Stomach smooth muscle (tissue), 2 donors: ENCODE measurements at regions not wholly inside any gene's neighbourhood (a gene's known extent, or its start where the extent isn't known, plus 50 kb on each side); places are given as distances from the start of the nearest gene placed in this dataset.

ENCODE experiments used
- H3K27ac ChIP-seq: one replicate; pipeline ENCODE4 v1.7.0; 2013; ENCODE audit warnings: mild to moderate bottlenecking, low read length, inconsistent platforms
- H3K27me3 ChIP-seq, 2 donors: one replicate each; pipeline ENCODE4 v1.7.0; 2013; ENCODE audit warnings: low read length in 2 of 2; ENCODE audit not compliant: insufficient read depth in 2 of 2, control insufficient read depth in 1 of 2
- H3K36me3 ChIP-seq, 2 donors: one replicate each; pipeline ENCODE4 v1.7.0; 2013; ENCODE audit warnings: low read length in 2 of 2; ENCODE audit not compliant: control insufficient read depth in 2 of 2, insufficient read depth in 2 of 2
- H3K4me1 ChIP-seq: one replicate; pipeline ENCODE4 v1.7.0; 2013; ENCODE audit warnings: low read length; ENCODE audit not compliant: control insufficient read depth, insufficient read depth
- H3K4me3 ChIP-seq, 2 donors: one replicate each; pipeline ENCODE4 v1.7.0; 2013; ENCODE audit warnings: low read length in 2 of 2
- H3K9ac ChIP-seq, 2 donors: one replicate each; pipeline ENCODE4 v1.7.0; 2013; ENCODE audit warnings: low read length in 2 of 2, mild to moderate bottlenecking in 1 of 2
- H3K9me3 ChIP-seq, 2 donors: one replicate each; pipeline ENCODE4 v1.7.0; 2013; ENCODE audit warnings: low read length in 2 of 2; ENCODE audit not compliant: control insufficient read depth in 2 of 2
- donor health status: healthy.
- donor health status: Pancreatic carcinoma.

DNA sequence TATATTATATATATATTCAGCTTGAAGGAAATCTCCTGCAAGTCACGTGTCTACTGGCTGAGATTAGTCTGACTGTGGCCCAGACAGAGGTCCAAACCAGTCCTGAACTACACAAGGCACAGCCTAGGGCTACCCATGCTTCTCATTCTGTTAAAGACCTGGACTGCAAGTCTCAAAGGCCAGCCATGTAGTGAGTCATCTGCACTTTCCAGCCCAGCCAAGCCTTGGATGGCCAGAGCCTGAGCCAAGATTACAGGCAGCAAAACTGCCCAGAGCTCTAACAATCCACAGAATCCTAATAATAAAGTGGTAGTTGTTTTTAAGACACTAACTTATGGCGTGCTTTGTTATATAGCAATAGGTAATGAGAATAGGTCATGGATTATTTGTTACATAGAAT, 259.6 kb downstream of the SS18 start:
- no peaks in the 10 kb centered on the region for H3K27me3 ChIP-seq
- H3K36me3 ChIP-seq = no peaks in the 10 kb centered on the region
- no peak overlapping the region for H3K9ac ChIP-seq
- H3K4me1 ChIP-seq = peaks cover 2% of the 10 kb centered on the region
- H3K9me3 ChIP-seq = no peaks in the 10 kb centered on the region
- H3K4me3 ChIP-seq = no peak overlapping the region
- H3K27ac ChIP-seq = no peak overlapping the region

- H3K9ac ChIP-seq = no peak overlapping the region
- H3K4me3 ChIP-seq = no peak overlapping the region
- H3K9me3 ChIP-seq = peaks cover 6% of the 10 kb centered on the region in 2 donors
- no peaks in the 10 kb centered on the region for H3K36me3 ChIP-seq
- H3K4me1 ChIP-seq = peaks cover 2% of the 10 kb centered on the region
- peaks cover 0 to 2% of the 10 kb centered on the region in 2 donors for H3K27me3 ChIP-seq
- H3K27ac ChIP-seq = no peak overlapping the region
These were observed 262.4 kb downstream of the SS18 start for GRCh38 chr18:25827961-25828561.

DNA sequence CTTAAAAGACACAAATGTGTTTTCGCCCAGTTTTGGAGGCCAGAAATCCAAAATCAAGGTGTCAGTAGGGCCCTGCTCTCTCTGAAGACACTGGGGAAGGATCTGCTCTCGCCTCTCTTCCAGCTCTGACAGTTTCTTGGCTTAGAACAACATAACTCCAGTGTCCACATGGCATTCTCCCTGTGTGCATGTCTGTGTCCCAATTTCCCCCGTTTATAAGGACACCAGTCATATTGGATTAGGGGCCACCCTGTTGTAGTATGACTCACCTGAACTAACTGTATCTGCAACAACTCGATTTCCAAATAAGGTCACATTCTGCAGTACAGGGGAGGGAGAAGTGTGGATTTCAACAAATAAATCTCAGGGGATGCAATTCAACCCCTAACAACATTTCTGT, 263.2 kb downstream of the SS18 start:
- Histone ChIP-seq H3K27ac (no peak overlapping the region), H3K9ac (no peak overlapping the region), H3K9me3 (peaks cover 6% of the 10 kb centered on the region in 2 donors), H3K27me3 (peaks cover 0 to 2% of the 10 kb centered on the region in 2 donors), H3K4me1 (peaks cover 2% of the 10 kb centered on the region), H3K36me3 (no peaks in the 10 kb centered on the region), H3K4me3 (no peak overlapping the region)

GRCh38 chr18:25826823-25827222, 263.6 kb downstream of the SS18 start:
- no peaks in the 10 kb centered on the region for H3K36me3 ChIP-seq
- peaks cover 0 to 2% of the 10 kb centered on the region in 2 donors for H3K27me3 ChIP-seq
- H3K4me1 ChIP-seq = peaks cover 2% of the 10 kb centered on the region
- H3K4me3 ChIP-seq = no peak overlapping the region
- H3K27ac ChIP-seq = no peak overlapping the region
- peaks cover 6% of the 10 kb centered on the region in 2 donors for H3K9me3 ChIP-seq
- no peak overlapping the region for H3K9ac ChIP-seq

- Histone ChIP-seq H3K27ac (no peak overlapping the region), H3K9me3 (peaks cover 6% of the 10 kb centered on the region in 2 donors), H3K4me3 (no peak overlapping the region), H3K36me3 (no peaks in the 10 kb centered on the region), H3K27me3 (peaks cover under 1 to 2% of the 10 kb centered on the region in 2 donors), H3K4me1 (peaks cover 2% of the 10 kb centered on the region), H3K9ac (no peak overlapping the region)
These were observed 264.2 kb downstream of the SS18 start for GRCh38 chr18:25825979-25826776.

DNA sequence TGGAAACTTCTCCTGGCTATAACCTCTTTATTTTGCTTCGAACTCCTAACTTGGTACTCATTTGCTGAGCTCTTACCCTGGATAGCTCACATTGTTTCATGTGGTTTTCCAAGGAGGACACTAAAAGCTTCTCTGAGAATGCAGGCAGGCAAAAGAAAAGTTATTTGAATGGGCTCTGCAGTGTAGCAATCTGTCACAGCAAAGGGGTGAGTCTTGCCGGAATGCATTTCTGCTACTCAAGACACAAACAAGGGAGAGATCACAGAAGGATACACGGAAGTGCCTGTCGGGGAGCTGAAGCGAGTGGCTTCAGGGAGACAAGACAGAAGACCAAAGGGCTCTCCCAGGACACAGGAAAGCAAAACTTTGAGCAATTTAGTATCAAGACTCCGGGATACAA, 265.4 kb downstream of the SS18 start:
- peaks cover 6% of the 10 kb centered on the region in 2 donors for H3K9me3 ChIP-seq
- no peak overlapping the region for H3K4me3 ChIP-seq
- no peak overlapping the region for H3K9ac ChIP-seq

DNA sequence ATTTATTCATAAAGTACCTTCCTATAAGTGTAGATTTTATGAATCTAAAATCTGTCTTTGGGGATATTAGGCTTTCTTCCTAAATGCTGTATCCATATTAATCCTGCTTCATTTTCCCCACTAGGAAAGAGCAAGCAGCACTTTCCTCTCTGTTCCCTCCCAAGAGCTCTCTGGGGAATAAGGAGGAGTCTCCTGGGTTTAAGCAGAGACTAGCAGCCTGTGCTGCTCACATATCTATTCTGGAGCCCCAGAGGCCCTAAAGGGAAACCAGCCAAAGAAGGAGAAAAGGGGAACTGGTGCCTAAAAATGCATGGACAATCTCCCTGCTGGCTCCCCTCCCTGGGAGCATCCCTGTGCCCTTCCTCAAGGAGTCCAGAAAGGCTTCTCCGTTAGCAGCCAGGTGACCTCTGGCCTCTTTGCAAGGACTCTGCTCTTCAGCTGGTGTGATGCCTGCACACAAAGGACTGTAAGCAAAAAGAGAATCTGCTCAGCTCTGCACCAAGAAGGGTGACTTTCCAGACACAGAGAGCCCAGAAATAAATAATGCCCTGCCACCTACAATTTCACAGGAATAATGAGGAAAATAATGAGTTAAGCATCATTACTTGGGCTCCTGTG, 270.6 kb downstream of the SS18 start:
- H3K36me3 ChIP-seq = no peaks in the 10 kb centered on the region
- no peak overlapping the region for H3K4me3 ChIP-seq
- peaks cover 2% of the 10 kb centered on the region in 2 donors for H3K27me3 ChIP-seq
- peaks cover 6% of the 10 kb centered on the region in 2 donors for H3K9me3 ChIP-seq
- no peak overlapping the region for H3K9ac ChIP-seq
- no peak overlapping the region for H3K27ac ChIP-seq
- H3K4me1 ChIP-seq = no peaks in the 10 kb centered on the region

More for the DNA sequence above, 265.4 kb downstream of the SS18 start:
- H3K27ac ChIP-seq = no peak overlapping the region
- H3K36me3 ChIP-seq = no peaks in the 10 kb centered on the region
- H3K4me1 ChIP-seq = peaks cover 2% of the 10 kb centered on the region
- H3K27me3 ChIP-seq = peaks cover 2% of the 10 kb centered on the region in 2 donors

GRCh38 chr18:25818505-25818904, 271.9 kb downstream of the SS18 start:
- H3K9me3 ChIP-seq = peaks cover 0 to under 1% of the 10 kb centered on the region in 2 donors
- no peak overlapping the region for H3K27ac ChIP-seq
- H3K9ac ChIP-seq = no peak overlapping the region
- no peaks in the 10 kb centered on the region for H3K36me3 ChIP-seq
- H3K4me3 ChIP-seq = no peak overlapping the region
- peaks cover 0 to 2% of the 10 kb centered on the region in 2 donors for H3K27me3 ChIP-seq
- no peaks in the 10 kb centered on the region for H3K4me1 ChIP-seq

GRCh38 chr18:25817546-25818237, 272.7 kb downstream of the SS18 start:
- Histone ChIP-seq H3K9me3 (no peaks in the 10 kb centered on the region), H3K27me3 (peaks cover 0 to 2% of the 10 kb centered on the region in 2 donors), H3K36me3 (no peaks in the 10 kb centered on the region)

DNA sequence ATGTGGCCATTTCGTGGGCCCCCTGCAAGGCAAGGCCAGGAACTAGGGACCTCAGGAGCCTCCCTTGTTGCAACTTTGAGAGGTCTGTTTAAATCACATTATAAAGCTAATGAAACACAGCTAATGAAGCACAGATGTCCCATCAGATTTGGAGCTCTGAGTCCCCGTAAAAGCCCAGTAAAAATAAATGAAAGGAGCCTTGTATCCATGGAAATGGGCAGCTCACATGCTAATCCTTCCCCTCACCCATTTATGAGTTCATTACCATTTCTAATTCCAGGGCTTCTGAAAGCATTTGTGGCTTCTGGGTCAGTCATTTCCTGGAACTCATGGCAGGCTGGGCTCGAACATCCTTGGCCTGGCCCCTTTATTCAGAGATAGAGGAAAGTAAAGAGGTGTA, 274.8 kb downstream of the SS18 start:
- Histone ChIP-seq H3K27ac (no peak overlapping the region), H3K9ac (no peak overlapping the region), H3K27me3 (no peaks in the 10 kb centered on the region), H3K9me3 (no peaks in the 10 kb centered on the region), H3K36me3 (no peaks in the 10 kb centered on the region), H3K4me3 (no peak overlapping the region), H3K4me1 (no peaks in the 10 kb centered on the region)

More at GRCh38 chr18:25817546-25818237, 272.7 kb downstream of the SS18 start:
- Histone ChIP-seq H3K4me3 (no peak overlapping the region), H3K27ac (no peak overlapping the region), H3K4me1 (no peaks in the 10 kb centered on the region), H3K9ac (no peak overlapping the region)
